GM19395 (cell line): ENCODE measurements at regions not wholly inside any gene's neighbourhood (a gene's known extent, or its start where the extent isn't known, plus 50 kb on each side); places are given as distances from the start of the nearest gene placed in this dataset.

ENCODE experiments used
- ATAC-seq: cut with Tn5 transposase; IDR thresholded peaks from one replicate; pipeline ENCODE4 v1.9.1; 2021; ENCODE audit warnings: mild to moderate bottlenecking, moderate library complexity; ENCODE audit not compliant: unreplicated experiment

DNA sequence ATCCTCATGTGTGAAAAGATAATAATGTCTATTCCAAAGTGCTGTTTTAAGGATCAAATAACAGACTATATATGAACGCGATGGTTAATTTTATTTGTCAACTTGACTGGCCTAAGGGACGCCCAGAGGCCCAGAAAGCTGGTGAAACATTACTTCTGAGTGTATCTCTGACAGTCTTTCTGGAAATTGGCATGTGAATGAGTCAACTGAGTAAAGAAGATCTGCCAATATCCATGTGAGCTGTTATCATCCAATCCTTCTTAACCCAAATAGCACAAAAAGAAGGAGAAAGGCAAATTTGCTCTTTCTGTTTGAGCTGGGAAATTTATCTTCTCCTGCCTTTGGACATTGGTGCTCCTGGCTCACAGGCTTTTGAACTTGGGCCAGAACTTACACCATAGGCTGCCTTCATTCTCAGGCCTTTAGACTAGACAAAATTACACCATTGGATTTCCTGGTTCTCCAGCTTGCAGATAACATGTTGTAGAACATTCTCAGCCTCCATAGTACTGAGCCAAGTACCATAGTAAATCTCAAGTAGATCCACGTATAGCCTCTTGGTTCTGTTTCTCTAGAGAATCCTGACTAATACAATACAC lies 114.7 kb upstream of the DOCK10 start:
- ATAC-seq, result no peak

DNA sequence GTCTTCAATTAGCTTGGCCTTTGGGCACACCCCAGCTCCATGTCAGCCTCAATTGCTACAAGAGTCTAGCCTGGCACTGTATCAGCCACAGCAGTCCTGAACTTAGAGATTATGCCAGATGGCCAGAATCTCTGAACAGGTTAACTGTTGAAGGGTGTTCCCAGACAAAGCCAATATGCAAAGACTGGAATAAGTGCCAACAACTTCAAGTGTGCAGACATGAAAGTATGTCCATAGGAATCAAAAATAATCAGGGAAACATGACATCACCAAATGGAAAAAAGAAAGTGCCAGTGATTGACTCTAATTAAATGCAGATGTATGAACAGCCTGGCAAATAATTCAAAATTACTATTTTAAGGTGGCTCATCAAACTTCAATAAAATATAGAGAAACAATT lies 98.5 kb upstream of the DOCK10 start:
- no peak for ATAC-seq

DNA sequence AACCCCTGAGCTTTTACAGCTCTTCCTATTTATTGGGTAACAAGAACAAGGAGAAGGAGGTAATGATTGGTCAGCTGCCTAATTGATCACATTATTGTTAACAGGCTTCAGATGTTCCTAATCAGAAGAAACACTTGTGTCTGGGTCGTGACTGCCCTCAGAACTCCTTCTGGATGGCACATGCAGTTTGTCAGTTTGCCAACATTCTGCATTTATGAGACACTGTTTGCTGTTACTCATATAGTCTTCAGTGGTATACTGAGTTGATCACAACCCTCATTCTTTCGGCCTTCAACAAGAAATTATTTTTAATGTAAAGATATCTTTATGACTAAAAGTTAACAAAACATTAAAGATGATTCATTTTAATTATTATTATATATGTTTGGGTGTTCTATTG lies 95.7 kb upstream of the DOCK10 start:
- no peak for ATAC-seq

DNA sequence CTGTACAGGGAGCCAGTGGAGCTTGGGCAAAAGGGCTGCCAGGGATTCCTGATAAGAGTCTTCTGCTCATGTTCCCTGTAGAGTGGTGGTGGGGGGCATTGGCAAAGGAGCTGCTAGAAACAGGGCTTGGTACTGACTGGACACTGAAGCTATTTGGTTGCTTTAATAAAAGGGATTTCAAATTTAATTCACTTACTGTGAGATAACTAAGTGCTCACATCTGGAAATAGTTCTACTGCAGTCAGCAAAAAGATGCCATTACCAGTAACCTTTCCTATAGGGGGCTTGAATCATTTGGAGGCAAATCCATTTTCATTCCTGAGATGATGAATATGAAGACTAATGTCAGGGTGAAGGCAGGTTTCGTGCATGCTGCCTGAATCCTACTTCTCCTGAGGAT lies 94.3 kb upstream of the DOCK10 start:
- no peak for ATAC-seq

DNA sequence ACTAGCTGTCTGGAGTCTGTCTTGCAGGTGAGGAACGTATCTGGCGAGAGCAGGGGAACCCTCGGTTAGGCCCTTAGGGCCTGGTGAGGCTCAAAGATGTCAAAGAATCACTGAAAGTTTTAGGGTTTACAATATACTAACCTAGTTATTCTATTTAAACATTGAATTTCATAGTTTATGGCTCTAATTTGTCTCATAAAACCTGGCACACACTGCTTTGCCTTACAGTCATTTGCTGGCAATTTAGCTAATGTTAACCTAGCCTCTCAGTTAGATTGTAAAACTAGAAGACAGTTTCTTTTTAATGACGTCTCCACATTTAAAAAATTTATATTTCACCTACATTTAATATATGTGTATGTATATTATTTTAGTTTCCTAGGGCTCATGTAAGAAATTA lies 89.6 kb upstream of the DOCK10 start:
- ATAC-seq, result no peak

DNA sequence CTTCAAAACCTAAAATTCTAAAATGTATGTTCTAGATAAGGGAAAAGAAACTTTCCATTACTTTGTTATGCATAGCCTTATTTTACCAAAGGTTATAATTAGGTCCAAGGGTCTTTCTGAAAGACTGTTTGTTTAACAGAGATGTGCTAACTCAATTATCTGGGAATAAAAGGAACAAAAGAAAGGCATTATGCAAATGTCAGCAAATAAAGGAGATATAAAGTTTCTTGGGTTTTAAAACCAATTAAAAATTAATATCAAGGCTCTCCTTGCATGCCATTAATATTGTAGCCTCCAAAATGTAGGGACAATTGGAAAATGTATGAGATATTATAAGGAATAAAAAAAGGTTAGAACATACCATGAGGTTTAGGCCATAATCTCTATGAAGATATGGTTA lies 87.8 kb upstream of the DOCK10 start:
- no peak for ATAC-seq

DNA sequence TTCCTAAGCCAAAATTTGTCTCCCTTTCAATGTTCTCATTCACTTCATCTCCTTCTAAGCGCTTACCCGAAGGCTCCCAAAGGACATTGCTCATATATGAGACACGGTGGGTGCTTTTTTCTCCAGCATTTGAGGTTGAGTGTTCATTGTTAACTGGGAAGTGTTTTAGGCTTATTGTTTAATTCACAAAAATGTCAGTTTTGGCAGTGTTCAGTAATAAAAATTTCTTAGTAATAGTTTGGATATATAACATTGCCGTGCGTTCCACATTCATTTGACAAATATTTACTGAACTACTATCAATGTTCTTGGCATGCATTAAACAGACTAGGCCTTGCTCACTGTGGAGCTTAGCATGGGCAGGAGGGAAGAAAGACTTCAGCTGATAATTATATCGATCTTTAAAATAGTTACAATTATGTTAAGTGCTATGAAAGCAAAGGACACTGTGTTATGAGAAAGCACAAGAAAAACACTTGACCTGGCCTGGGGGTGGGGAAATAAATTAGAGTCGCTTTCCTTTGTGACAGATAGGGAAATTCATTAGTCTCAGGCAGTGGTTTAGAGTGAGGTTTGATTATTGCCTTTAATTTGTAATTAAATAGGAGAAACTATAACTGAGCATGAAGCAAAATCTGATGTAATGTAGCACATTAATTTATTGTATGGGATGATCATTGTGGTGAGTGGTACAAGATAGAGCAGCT lies 82.2 kb upstream of the DOCK10 start:
- ATAC-seq, result no peak

DNA sequence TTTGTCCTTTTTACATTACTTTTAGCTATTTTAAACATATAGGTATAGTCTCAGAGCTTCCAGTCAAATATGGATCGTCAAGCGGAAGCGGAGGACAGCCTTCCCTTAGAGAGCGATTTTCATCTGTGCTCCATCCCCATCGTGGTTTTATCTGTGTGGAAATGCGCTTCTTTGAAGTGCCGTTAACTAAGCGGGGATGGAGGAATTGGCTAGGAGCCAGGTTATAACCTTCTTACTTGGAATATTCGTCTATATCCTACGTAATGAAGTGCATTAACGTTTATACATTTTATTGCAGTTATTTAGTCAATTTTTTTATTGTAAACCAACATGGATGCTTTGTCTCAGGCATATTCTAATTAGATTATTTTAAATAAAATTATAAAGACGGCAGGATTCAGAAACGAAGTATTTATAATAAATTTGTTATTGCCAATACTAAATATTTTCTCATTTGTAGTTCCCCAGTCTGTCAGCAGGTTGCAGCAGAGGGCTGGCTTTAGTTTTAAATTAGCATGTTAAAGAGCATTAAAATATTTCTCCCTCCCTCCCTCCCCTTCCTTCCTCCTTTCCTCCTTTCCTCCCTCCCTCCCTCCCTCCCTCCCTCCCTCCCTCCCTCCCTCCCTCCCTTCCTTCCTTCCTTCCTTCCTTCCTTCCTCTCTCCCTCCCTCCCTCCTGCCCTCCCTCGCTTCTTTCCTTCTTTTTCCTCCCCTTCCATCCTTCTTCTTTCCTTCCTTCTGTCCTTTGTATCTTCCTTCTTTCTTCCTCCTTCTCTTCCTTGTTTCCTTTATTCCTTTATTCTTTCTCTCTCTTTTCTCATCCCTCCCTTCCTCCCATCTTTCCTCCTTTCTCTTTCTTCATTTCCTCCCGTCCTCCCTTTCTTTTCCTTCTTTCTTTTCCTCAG lies 80.6 kb upstream of the DOCK10 start:
- peak; percentile 50 for ATAC-seq

DNA sequence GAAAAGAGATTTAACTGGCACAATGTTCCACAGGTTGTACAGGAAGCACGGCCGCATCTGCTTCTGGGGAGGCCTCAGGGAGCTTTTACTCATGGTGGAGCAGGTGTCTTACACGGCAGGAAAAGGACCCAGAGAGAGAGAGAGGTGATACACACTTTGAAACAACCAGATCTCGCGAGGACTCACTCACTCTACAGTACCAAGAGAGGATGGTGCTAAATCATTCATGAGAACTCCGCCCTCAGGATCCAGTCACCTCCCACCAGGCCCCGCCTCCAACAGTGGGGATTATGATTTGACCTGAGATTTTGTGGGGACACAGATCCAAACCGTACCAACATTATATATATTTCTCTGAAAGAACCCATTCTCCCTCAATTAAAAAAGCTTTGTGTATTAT lies 79.7 kb upstream of the DOCK10 start:
- ATAC-seq, result no peak

DNA sequence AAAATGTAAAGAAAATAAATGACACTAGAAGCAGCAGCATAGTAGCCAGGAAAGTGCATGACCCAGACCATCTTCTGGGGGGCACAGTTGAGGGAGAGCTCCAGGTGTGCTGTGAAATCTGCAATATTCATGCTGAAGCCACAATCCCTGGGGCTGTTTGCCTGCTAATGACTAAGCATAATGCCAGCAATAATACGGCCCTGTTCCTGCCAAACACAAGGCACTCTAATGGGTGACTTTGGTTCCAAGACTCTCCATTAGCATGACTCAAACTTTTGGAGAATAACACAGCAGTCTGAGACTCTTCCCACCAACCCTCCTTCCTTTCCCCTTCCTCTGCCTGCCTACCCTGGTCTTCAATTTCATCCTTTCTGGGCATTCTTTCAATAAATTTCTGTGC lies 77.9 kb upstream of the DOCK10 start:
- ATAC-seq, result no peak

DNA sequence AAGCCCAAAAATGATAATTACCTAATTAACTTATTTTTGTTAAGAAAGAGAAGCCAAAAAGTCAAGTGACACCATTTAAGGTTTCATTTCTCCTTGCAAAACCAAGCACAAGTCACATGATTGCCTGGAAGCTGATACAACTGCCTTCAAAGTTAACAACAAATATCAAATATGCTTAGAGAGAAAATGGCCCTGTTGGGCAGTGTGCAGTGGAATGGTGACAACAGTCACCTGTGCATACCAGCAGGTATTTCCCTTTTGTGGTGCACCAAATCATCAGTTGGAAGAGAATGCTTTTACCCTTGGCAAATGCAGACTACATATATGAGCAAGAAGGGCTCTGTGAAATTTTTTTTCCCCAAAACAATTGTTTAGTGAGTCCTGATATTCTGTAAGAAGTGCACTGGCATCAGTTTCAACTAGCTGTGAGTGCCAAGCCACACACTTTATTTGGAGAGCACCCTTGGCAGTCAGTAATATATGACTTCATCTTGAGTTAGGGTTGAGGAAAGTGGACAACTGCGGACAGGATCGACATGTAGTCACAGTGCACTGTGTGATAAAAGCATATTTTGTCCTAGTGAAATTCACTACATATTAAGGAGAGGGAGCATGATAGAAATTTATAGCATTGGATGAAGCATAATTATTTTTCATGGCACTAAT lies 74.9 kb upstream of the DOCK10 start:
- ATAC-seq, result no peak

DNA sequence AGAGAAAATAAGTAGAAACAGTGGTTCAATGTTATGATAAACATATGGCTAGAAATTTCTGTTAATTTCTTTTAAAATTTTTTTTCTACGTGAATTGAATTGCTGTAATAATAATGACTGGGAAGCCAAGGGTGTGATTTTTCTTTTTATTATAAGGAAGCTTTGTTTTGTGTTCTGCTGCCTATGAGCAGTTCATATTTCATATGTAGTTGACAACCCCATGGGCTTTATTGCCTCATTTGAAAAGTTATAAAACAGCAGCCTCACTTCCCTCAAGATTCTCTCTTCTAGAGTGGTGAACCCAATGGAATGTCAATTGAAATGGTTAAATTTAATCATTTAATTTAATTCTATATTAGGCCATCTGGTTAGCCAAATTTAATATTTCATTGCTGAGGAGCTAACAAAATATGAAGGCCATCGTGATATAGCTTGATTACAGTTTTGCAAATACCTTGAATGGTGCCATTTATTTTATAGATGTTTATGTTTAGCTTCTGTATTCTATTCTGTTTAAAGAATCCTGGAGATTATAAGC lies 72.6 kb upstream of the DOCK10 start:
- ATAC-seq, result no peak

DNA sequence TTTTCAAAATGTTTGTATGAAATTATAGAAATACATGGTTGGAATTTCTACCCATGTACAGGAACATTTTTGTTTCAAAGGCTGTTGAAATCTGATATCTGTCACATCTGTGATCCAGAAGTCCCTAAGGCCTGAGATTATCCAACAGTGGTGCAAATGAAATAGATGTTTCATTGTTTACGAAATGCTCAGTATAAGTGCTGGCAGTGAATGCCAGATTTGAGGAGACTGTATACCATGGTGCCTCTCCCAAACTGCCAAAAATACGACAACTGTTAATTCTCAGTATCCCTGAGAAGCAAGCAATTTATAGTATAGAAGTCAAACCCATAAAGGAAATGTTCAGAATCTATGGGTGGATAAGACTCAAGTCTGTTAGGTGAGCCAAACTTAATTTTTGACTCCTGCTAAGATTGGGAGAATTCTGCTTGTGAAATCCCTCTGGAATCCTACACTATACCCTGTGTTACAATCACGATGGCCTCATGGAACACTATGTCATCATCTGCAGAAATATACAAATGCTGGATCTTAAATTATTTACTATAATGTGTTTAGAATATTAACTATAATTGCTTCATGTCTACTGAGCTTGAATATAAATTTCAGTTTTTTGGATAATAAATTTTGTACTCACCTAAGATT lies 71.2 kb upstream of the DOCK10 start:
- ATAC-seq, result no peak

DNA sequence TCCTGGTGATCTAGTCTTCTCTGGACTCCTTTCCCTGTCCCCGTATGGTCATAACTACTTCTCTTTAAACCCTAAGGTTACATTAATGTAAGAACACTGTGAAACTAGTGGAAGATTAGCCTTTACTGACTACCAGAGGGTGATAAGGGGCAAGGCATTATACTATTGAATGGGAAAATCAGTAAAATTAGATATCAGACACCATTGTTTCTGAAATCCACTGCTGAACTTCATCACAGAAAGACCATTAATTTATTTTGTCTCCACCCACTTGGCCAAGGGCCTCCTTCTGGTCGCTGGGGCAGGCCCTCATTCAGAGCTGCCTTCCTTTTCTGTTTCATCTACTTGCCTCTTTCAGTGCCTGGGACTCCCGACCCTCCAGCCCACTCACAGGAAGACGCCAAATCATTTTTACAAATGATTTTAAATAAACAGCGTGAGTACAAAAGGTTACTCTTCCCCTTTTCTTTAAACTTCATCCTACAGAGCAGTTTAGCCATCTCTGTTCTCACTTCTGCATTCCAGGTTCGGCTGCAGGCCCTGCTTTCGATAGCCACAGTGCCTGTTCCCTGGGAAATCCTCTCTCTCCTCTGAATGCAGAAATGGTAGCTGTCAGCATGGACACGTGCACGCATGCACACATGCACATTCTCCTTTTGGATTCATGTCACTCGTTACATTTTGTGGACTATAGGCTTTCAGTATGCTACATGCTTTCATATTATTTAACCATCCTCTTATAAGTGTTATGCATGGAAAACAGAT lies 70.3 kb upstream of the DOCK10 start:
- ATAC-seq, result peak; percentile 72

DNA sequence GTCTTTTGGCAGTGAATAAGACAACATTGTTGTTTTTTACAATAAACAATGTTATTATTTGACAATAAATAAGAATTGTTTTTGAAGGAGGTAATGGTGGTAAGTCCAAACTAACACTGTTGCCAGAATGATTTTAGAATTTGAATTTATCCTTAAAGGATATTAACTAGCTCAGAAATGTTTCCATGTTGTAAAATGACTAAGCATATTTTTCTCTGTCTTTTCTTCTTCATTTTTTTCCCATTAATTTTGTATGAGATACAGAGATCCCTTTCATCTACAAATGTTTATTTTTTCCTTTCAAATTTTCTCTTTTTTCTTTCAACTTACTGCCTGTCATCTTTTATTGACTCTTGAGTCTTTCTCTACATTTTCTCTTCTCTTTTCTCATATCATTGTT lies 66.5 kb upstream of the DOCK10 start:
- no peak for ATAC-seq

DNA sequence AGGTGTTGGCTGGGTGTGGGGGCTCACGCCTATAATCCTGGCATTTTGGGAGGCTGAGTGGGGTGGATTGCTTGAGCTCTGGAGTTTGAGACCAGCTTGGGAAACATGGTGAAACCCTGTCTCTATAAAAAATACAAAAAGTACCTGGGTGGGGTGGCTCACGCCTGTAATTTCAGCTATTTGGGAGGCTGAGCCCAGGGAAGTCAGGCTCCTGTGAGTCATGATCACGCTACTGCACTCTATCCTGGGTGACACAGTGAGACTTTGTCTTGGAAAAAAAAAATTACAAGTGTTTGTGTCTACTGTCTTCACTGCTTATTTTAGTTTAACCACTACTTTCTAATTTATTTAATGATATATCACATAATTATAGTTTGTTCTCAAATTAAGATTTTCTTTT lies 62.7 kb upstream of the DOCK10 start:
- no peak for ATAC-seq

DNA sequence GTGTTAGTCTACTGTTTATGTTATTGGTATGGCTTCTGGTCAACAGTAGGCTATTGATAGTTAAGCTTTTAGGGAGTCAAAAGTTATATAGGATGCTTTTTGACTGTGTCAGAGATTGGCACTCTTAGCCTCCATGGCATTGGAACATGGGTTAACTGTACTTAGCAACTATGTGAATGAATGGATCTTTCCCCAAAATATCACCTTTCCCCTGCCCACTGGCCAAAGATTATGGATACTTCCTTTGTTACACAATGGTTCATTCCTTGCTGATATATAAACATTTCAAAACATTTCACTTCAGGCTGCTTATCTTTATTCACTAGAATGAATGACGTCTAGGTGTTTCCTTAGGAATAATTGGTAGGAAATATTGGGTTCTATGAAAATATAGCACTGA lies 62.1 kb upstream of the DOCK10 start:
- no peak for ATAC-seq

DNA sequence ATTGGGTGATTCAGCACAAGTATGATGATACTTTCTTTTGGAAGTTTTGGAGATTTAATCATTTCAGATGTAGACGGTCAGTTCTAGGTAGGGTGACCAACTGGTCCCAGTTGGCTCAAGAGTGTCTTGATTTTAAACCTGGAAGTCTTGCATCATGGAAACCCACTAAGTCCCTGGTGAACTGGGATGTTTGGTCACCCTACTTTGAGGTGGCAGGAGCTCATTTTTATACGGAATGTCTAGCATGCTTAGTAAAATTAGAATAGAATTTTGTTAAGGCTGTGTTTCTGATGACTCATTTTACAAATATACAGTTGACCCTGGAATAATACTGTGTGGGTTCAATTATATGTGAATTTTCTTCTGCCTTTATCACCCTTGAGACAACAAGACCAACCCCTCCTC lies 61.5 kb upstream of the DOCK10 start:
- ATAC-seq, result no peak

DNA sequence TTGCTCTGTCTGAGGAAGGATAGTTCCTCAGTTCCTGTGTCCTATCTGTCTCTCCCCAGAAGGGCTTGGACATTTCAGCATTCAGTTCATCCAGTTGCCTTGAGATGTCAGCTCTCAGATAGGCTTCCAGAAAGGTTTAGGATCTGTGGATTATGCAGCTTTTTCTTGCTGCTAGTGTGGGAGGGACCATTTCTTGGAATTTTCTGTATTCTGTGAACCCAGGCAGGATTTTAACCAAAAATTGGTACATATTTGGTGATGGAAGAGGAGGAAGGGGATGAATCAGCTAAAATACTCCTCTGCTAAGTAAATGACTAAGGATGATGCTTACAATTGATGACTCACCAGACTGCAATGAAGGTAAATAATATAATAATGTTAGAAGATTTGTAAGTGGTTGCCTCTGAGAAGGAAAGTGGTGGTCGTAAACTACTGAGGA lies 58.6 kb upstream of the DOCK10 start:
- no peak for ATAC-seq

DNA sequence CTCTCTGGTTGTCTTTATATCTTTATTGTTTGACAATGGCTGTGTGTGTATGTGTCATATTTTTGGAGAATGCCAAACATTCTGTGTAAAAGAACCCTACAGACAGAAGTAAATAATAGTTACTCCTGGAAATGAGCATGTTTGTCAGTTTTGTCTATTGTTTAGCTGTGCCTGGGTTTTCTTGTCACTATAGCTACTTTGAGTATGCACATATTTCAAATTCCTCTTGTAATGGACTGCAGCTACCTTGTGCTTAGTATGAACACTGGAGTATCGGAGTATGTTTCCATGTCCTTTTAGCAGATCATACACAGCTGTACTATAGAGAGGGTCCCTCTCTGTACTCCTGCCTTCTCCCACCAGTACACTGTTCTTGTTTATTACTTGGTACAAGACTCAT lies 58.0 kb upstream of the DOCK10 start:
- ATAC-seq, result no peak
